Mesodermal cell (in vitro differentiated cells): ENCODE measurements at regions not wholly inside any gene's neighbourhood (a gene's known extent, or its start where the extent isn't known, plus 50 kb on each side); places are given as distances from the start of the nearest gene placed in this dataset.
"Not testable (repeated sequence)": the region's sequence is repeated elsewhere in the genome, so short reads cannot be mapped to it uniquely, and the experiment has no call there.

Experiments used
- H3K27ac ChIP-seq: 2 replicates; pipeline ENCODE4 v1.7.0; 2013; ENCODE audit warnings: mild to moderate bottlenecking, low read depth, low read length, moderate library complexity; ENCODE audit not compliant: severe bottlenecking
- H3K36me3 ChIP-seq: 2 replicates; pipeline ENCODE4 v1.7.1; 2013; ENCODE audit warnings: mild to moderate bottlenecking, low read length, moderate library complexity; ENCODE audit not compliant: control insufficient read depth, insufficient read depth
- H3K4me1 ChIP-seq: one replicate; pipeline ENCODE4 v1.7.1; 2013; ENCODE audit warnings: mild to moderate bottlenecking, low read length; ENCODE audit not compliant: insufficient read depth, control insufficient read depth, poor library complexity, severe bottlenecking
- H3K4me3 ChIP-seq: 2 replicates; pipeline ENCODE4 v1.7.0; 2013; ENCODE audit warnings: low read length, control low read depth, mild to moderate bottlenecking; ENCODE audit not compliant: insufficient read depth, poor library complexity, severe bottlenecking; ENCODE audit errors: extremely low read depth
- H3K9me3 ChIP-seq: 2 replicates; pipeline ENCODE4 v1.7.1; 2013; ENCODE audit warnings: mild to moderate bottlenecking, low read length, moderate library complexity; ENCODE audit not compliant: control insufficient read depth
- WGBS, 2 experiments: methylation state at CpG; one replicate each; pipeline ENCODE4 v1.1.5; 2013; ENCODE audit warnings: missing lambda C conversion rate in 2 of 2; ENCODE audit not compliant: insufficient coverage in 2 of 2; 5-methylcytosine and 5-hydroxymethylcytosine counted together

DNA sequence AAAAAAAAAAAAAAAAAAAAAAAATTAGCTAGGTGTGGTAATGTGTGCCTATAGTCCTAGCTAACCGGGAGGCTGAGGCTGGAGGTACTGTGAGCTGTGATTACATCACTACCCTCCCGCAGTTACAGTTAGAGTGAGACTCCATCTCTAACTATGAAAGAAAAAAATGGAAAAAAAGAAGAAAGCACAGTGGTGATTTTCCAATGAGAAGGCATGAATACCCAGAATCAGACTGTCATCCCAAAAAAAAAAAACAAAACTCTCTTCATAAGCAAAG, 269.9 kb upstream of the MKLN1 start:
- WGBS, 2 experiments = no CpG with 5 or more reads among the region's 2 CpGs
- H3K36me3 ChIP-seq = peaks cover 4% of the 10 kb centered on the region
- H3K9me3 ChIP-seq = no peaks in the 10 kb centered on the region
- no peaks in the 10 kb centered on the region for H3K4me1 ChIP-seq
- H3K4me3 ChIP-seq = no peak overlapping the region
- H3K27ac ChIP-seq = no peak overlapping the region

DNA sequence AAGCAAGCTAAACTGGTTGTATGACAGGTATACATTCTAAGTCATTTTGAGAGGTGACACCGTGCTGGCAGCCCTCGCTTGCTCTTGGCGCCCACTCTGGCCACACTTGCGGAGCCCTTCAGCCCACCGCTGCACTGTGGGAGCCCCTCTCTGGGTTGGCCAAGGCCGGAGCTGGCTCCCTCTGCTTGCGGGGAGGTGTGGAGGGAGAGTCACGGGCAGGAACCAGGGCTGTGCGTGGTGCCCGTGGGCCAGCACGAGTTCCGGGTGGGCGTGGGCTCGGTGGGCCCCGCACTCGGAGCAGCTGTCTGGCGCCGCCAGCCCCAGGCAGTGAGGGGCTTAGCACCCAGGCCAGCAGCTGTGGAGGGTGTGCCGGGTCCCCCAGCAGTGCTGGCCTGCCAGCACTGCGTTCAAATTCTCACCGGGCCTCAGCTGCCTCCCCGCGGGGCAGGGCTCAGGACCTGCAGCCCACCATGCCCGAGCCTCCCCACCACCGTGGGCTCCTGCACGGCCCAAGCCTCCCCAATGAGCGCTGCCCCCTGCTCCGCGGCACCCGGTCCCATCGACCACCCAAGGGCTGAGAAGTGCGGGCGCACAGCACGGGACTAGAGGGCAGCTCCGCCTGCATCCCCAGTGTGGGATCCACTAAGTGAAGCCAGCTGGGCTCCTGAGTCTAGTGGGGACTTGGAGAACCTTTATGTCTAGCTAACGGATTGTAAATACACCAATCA, 269.0 kb upstream of the MKLN1 start:
- not testable (repeated sequence) for H3K27ac ChIP-seq, H3K4me1 ChIP-seq, H3K36me3 ChIP-seq, H3K9me3 ChIP-seq, H3K4me3 ChIP-seq
- 92 to 96% methylated on average over 31 to 32 of the region's 36 CpGs for WGBS, 2 experiments

DNA sequence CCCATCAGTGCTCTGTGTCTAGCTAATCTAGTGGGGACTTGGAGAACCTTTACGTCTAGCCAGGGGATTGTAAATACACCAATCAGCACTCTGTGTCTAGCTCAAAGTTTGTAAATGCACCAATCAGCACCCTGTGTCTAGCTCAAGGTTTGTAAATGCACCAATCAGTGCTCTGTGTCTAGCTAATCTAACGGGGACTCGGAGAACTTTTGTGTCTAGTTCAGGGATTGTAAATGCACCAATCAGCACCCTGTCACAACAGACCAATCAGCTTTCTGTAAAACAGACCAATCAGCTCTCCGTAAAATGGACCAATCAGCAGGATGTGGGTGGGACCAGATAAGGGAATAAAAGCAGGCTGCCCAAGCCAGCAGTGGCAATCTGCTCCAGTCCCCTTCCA, 268.3 kb upstream of the MKLN1 start:
- H3K4me1 ChIP-seq, H3K4me3 ChIP-seq, H3K36me3 ChIP-seq, H3K27ac ChIP-seq, H3K9me3 ChIP-seq: not testable (repeated sequence)
- WGBS, 2 experiments = 96 to 100% methylated on average over 1 to 3 of the region's 4 CpGs

DNA sequence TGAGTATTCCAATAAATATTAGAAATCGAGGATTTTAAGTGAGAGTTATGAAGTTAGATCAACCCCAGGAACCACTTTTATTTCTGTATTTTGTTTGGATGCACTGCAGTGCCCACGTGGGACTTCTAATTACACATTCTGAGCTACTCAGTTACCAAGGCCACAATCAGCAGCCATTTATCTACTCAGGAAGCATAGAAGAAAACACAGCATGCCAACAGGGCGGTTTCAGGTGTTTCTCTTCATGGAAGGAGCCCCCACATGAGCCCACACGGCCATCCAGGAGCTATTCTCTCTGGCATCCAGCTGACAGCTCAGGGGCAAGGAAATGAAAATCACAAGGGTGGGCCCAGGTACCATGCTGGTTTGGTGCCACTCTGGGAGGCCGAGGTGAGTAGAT, 266.5 kb upstream of the MKLN1 start:
- Histone ChIP-seq H3K9me3 (no peaks in the 10 kb centered on the region), H3K4me1 (no peaks in the 10 kb centered on the region), H3K4me3 (no peak overlapping the region), H3K36me3 (peaks cover 4% of the 10 kb centered on the region), H3K27ac (no peak overlapping the region)
- WGBS, 2 experiments = 81 to 96% methylated on average over 2 to 3 of the region's 5 CpGs

DNA sequence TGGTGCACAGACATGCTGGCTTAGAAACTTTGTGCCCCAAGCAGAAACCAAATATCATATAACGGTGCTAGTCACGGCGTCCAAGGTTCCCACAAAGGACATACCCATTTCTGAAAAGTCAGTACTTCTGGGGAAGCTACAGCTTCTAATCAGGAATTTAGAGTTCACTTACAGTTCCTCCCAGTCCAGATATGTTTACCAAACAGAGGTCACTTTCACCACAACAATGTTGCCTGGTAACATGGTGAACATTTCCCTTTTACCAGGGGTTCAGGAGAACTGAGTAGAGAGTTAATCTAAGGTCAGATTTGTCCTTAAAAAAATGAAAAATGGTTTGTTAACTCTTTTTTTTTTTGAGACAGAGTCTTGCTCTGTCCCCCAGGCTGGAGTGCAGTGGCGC, 265.9 kb upstream of the MKLN1 start:
- H3K36me3 ChIP-seq = peaks cover 4% of the 10 kb centered on the region
- peaks cover under 1% of the 10 kb centered on the region for H3K4me1 ChIP-seq
- no peak overlapping the region for H3K4me3 ChIP-seq
- H3K27ac ChIP-seq = no peak overlapping the region
- WGBS, 2 experiments = 76 to 97% methylated on average over 3 of the region's 4 CpGs
- no peaks in the 10 kb centered on the region for H3K9me3 ChIP-seq

DNA sequence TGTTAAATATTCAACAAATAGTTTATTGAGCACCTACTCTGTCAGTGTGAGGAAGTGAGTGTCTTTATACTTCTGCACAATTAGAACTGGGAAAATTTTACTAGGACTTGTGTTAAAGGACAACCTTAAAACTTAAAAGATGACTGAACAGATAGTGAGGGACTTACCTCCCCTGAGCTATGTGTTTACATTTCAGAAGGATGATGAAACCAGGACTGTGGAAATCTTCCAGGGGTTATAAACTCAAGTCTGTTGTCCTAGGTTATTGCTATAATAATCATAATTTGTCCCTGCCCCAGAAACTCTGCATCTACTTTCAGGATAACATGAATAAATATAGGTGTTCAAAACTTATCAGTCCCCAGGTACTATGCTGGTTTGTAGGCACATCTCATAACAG, 261.0 kb upstream of the MKLN1 start:
- Histone ChIP-seq H3K4me1 (peaks cover 6% of the 10 kb centered on the region), H3K9me3 (no peaks in the 10 kb centered on the region), H3K4me3 (no peak overlapping the region), H3K36me3 (peaks cover 3% of the 10 kb centered on the region), H3K27ac (no peak overlapping the region)

DNA sequence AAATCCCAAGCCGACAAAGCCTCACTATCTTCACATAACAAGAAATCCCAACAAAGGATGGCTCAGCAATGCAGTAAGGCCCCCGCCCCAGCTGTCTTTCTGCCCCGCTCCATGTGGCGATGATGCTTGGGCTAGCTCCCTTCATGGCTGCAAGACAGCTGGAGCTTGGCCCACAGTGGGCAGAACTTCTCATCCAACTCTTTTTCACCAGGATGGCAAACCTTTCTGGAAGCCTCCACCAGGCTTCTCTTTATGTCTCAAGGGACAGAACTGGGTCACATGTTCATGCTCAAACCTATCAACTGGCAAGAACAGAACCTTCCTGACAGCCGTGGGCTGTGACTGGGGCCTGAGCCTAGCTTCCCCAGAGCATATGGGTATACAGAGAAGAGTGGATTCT, 260.5 kb upstream of the MKLN1 start:
- Histone ChIP-seq H3K4me1 (peaks cover 6% of the 10 kb centered on the region), H3K27ac (no peak overlapping the region), H3K9me3 (no peaks in the 10 kb centered on the region), H3K36me3 (no peaks in the 10 kb centered on the region), H3K4me3 (no peak overlapping the region)
- 93 to 97% methylated on average over 3 of the region's 5 CpGs for WGBS, 2 experiments

DNA sequence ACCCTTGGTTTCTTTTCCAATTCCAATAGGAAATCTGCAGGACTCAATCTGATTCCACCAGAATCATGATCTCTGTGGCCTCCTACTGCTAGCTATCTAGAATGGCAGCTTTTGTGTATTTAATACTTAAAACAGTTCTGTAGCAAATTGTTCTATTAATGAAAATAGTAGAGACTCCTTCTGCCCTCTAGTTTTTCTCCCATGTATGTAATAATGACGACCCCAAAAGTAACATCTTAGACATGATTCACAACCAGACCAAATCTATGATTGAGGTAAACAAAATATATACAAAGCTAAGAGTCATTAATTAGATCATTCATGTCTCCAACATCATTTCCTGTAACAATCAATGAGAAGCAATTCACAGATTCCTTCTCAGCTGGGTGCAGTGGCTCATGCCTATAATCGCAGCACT, 259.1 kb upstream of the MKLN1 start:
- Histone ChIP-seq H3K27ac (no peak overlapping the region), H3K4me1 (peaks cover 6% of the 10 kb centered on the region), H3K4me3 (no peak overlapping the region), H3K36me3 (peaks cover 4% of the 10 kb centered on the region), H3K9me3 (no peaks in the 10 kb centered on the region)
- no CpG with 5 or more reads among the region's 2 CpGs for WGBS, 2 experiments

DNA sequence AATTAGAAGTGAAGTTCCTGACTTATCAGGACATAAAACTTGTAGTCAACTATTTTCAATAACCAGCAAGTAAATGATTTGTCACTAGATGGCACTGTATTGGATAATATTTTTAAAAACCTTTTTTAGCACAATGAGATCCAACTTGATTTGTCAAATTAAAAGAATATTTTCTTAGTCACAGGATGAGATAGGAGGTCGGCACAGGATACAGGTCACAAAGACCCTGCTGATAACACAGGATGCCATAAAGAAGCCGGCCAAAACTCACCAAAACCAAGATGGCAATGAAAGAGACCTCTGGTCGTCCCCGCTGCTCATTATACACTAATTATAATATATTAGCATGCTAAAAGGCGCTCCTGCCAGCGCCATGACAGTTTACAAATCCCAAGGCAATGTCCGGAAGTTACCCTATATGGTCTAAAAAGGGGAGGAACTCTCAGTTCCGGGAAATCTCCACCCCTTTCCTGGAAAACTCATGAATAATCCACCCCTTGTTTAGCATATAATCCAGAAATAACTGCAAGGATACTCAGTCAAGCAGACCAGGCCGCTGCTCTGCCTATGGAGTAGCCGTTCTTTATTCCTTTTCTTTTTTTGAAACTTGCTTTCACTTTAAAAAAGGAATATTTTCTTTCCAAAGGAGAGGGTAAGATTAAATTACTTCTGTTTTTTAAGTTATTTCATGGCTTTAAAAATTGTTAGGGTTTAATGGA, 255.7 kb upstream of the MKLN1 start:
- Histone ChIP-seq H3K9me3 (no peaks in the 10 kb centered on the region), H3K27ac (no peak overlapping the region), H3K4me1 (peaks cover 8% of the 10 kb centered on the region), H3K36me3 (peaks cover 4% of the 10 kb centered on the region), H3K4me3 (no peak overlapping the region)
- 80 to 93% methylated on average over 2 of the region's 10 CpGs for WGBS, 2 experiments

DNA sequence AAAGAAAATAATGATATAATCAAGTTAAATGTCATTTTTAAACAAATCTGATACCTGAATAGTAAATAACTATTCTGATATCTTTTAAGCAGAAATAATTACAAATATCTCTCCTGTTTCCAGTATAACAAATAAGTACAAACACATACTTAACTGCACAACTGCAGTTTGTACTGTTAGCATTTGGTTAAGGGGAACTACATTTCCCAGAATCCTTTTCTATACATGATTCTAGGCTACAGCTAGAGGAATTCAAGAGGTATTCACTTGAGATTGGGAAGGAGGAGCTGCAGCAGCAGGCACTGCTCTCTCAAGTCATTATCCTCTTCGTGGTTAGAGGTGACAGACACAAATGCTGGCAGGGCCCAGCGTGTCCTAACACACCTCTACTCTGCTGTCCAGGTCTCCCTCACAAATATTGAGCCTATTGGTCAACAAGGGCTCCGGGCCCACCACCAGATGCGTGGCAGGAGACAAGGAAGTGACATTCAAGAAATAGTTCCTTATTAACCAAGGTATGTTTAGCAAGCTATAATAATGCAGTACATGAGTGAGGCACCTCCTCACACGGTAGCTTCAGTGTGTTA, 255.1 kb upstream of the MKLN1 start:
- Histone ChIP-seq H3K36me3 (peaks cover 4% of the 10 kb centered on the region), H3K4me3 (no peak overlapping the region), H3K4me1 (peaks cover 4% of the 10 kb centered on the region), H3K27ac (no peak overlapping the region), H3K9me3 (no peaks in the 10 kb centered on the region)
- WGBS, 2 experiments = 21 to 53% methylated on average over 2 to 3 of the region's 5 CpGs

DNA sequence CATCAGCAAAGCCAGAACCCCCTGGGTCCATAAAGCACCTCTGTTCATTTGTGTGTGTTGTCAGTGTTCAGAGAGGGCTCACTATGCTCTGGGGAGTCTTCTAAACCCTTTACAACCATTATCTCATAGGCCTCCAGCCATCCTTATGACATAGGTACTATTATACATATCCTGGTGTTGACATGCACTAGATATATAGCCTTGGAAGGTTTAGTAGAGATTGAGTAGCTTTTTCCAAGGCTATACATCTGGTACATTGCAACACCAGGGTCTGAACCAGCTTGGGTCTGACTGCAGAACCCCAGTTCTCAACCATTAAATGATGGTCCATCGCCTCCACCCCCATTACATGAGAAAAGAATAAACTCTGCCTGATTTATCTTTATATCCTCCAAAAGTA, 253.6 kb upstream of the MKLN1 start:
- peaks cover 4% of the 10 kb centered on the region for H3K4me1 ChIP-seq
- H3K27ac ChIP-seq = no peak overlapping the region

More for the DNA sequence above, 253.6 kb upstream of the MKLN1 start:
- Histone ChIP-seq H3K9me3 (no peaks in the 10 kb centered on the region), H3K4me3 (no peak overlapping the region), H3K36me3 (peaks cover 4% of the 10 kb centered on the region)
- WGBS, 2 experiments = no CpG with 5 or more reads among the region's 1 CpG
